ENCODE measurements at regions not wholly inside any gene's neighbourhood (a gene's known extent, or its start where the extent isn't known, plus 50 kb on each side); places are given as distances from the start of the nearest gene placed in this dataset.

- Histone ChIP-seq H4K20me1 (ENCODE audit: insufficient read depth, low read length) (no peaks in the 10 kb centered on the region), H3K27ac (ENCODE audit: extremely low read length, insufficient read depth, low read length) (no peak overlapping the region), H3K9ac (ENCODE audit: insufficient read depth, low read depth, low read length) (no peak overlapping the region), H3K4me1 (ENCODE audit: insufficient read depth, low read length) (no peaks in the 10 kb centered on the region), H3K36me3 (replicated peaks in 1 of 2; ENCODE audit: control insufficient read depth in 1 of 2, insufficient read depth in 2 of 2, low read length in 2 of 2) (no peaks in the 10 kb centered on the region), H3K4me2 (ENCODE audit: low read depth, low read length) (no peak overlapping the region), H3K79me2 (ENCODE audit: insufficient read depth, low read length) (no peaks in the 10 kb centered on the region), H3K27me3 (ENCODE audit: control insufficient read depth in 1 of 2, insufficient read depth in 2 of 2, low read length in 2 of 2) (peaks cover 0 to 20% of the 10 kb centered on the region in 2 experiments; a peak in 3 of 5 replicates), H2AFZ (ENCODE audit: low read length) (no peak overlapping the region), H3K9me3 (ENCODE audit: low read length) (no peaks in the 10 kb centered on the region), H3K4me3 (replicated peaks in 1 of 3; ENCODE audit: insufficient read depth in 1 of 3, low read depth in 2 of 3, low read length in 3 of 3) (no peak overlapping the region)
- intact Hi-C loops (cut with micrococcal nuclease; ENCODE audit: unreplicated experiment) = no loop called here
- ChIA-PET CTCF (ENCODE audit: low intra/inter-chr PET ratio, low total read pairs) (interaction anchor here (0.7 kb wide), 1 partner anchor 127 kb away, joined by 3 read pairs; no protein-coding TSS in a partner anchor), POLR2A (no interaction called here)
- BruUV-seq (replicated peaks) = no TSS peak
- ATAC-seq = no peak
- no peak for FAIRE-seq
- DNase-seq (ENCODE audit: low spot score) = no peak
- in situ Hi-C loops (cut with HindIII; ENCODE audit: extremely low pct_ligation_motif_present, low pct_unique_long_range_greater_than_20kb) = no loop called here
- 47% methylated on average over 12 of the region's 12 CpGs for WGBS (ENCODE audit: low lambda C conversion rate)
- TF ChIP-seq FOXO4 (CRISPR knock-in tag; conservative IDR thresholded peaks at IDR 0.05) = 0 out of 2 replicates have a peak, but pooled peaks have one; percentile 57
- no peak for TF ChIP-seq NFIC (IDR thresholded peaks at IDR 0.05; ENCODE audit: low read length)
- TF ChIP-seq KLF12 (CRISPR knock-in tag; IDR thresholded peaks at IDR 0.05; ENCODE audit: borderline replicate concordance) = no peak
- 0 out of 2 replicates have a peak, but pooled peaks have one; percentile 48 for TF ChIP-seq ZNF263 (CRISPR knock-in tag; IDR thresholded peaks at IDR 0.05)
Measured at GRCh38 chr6:137982418-137983189, 115.5 kb downstream of the TNFAIP3 start.

GRCh38 chr6:137983269-137983668 is 116.2 kb downstream of the TNFAIP3 start:
- Histone ChIP-seq H3K79me2 (ENCODE audit: insufficient read depth, low read length) (no peaks in the 10 kb centered on the region), H3K9ac (ENCODE audit: insufficient read depth, low read depth, low read length) (no peak overlapping the region), H3K4me3 (replicated peaks in 1 of 3; ENCODE audit: insufficient read depth in 1 of 3, low read depth in 2 of 3, low read length in 3 of 3) (no peak overlapping the region), H3K36me3 (replicated peaks in 1 of 2; ENCODE audit: control insufficient read depth in 1 of 2, insufficient read depth in 2 of 2, low read length in 2 of 2) (no peaks in the 10 kb centered on the region), H3K27me3 (ENCODE audit: control insufficient read depth in 1 of 2, insufficient read depth in 2 of 2, low read length in 2 of 2) (peaks cover 0 to 20% of the 10 kb centered on the region in 2 experiments; a peak in 3 of 5 replicates), H3K4me1 (ENCODE audit: insufficient read depth, low read length) (no peaks in the 10 kb centered on the region), H3K4me2 (ENCODE audit: low read depth, low read length) (no peak overlapping the region), H3K27ac (ENCODE audit: extremely low read length, insufficient read depth, low read length) (no peak overlapping the region), H4K20me1 (ENCODE audit: insufficient read depth, low read length) (no peaks in the 10 kb centered on the region), H3K9me3 (ENCODE audit: low read length) (no peaks in the 10 kb centered on the region), H2AFZ (ENCODE audit: low read length) (no peak overlapping the region)
- ATAC-seq (peak; percentile 55), FAIRE-seq (no peak), DNase-seq (ENCODE audit: low spot score) (no peak)
- intact Hi-C loops (cut with micrococcal nuclease; ENCODE audit: unreplicated experiment) (no loop called here), in situ Hi-C loops (cut with HindIII; ENCODE audit: extremely low pct_ligation_motif_present, low pct_unique_long_range_greater_than_20kb) (no loop called here)
- ChIA-PET CTCF (ENCODE audit: low intra/inter-chr PET ratio, low total read pairs) (no interaction called here), POLR2A (no interaction called here)
- no TSS peak for BruUV-seq (replicated peaks)
- WGBS (ENCODE audit: low lambda C conversion rate) = 7% methylated on average over 5 of the region's 5 CpGs
- no peak for TF ChIP-seq DZIP1 (CRISPR knock-in tag; IDR thresholded peaks at IDR 0.05)
- no peak for TF ChIP-seq ZNF33A (CRISPR knock-in tag; IDR thresholded peaks at IDR 0.05; ENCODE audit: borderline replicate concordance)
- TF ChIP-seq AGO1 (IDR thresholded peaks at IDR 0.05; ENCODE audit: low read depth, low read length, poor library complexity, severe bottlenecking) = no peak
- TF ChIP-seq HNF4G (IDR thresholded peaks at IDR 0.05; ENCODE audit: borderline replicate concordance, low read depth, low read length) = no peak
- no peak for TF ChIP-seq HNF4G (CRISPR knock-in tag; IDR thresholded peaks at IDR 0.05; ENCODE audit: borderline replicate concordance, low read depth)
- no peak for TF ChIP-seq RBM39 (IDR thresholded peaks at IDR 0.05; ENCODE audit: low read depth, low read length, poor library complexity, severe bottlenecking)
- no peak for TF ChIP-seq TFAP4 (IDR thresholded peaks at IDR 0.05; ENCODE audit: borderline replicate concordance, low read depth)
